K562 (cell line): ENCODE measurements at regions not wholly inside any gene's neighbourhood (a gene's known extent, or its start where the extent isn't known, plus 50 kb on each side); places are given as distances from the start of the nearest gene placed in this dataset.

Source experiments
- GABPA ChIP-seq: fragments of 200-800 bp; sonication (Bioruptor generic); conservative IDR thresholded peaks from 2 replicates; pipeline ENCODE4 v1.6.1; 2016; ENCODE audit warnings: low read depth, missing genetic modification characterization, missing compliant biosample characterization
- RFX5 ChIP-seq: IDR thresholded peaks from 2 replicates; pipeline ENCODE4 v1.6.1; 2011; ENCODE audit warnings: low read depth, mild to moderate bottlenecking, improper control_type of control experiment, low read length
- TF ChIP-seq, protein P1 (sequence below): conservative IDR thresholded peaks from 2 replicates; pipeline ENCODE4 v1.6.1; 2011; ENCODE audit warnings: low read depth, mild to moderate bottlenecking, low read length; ENCODE audit not compliant: control insufficient read depth

DNA sequence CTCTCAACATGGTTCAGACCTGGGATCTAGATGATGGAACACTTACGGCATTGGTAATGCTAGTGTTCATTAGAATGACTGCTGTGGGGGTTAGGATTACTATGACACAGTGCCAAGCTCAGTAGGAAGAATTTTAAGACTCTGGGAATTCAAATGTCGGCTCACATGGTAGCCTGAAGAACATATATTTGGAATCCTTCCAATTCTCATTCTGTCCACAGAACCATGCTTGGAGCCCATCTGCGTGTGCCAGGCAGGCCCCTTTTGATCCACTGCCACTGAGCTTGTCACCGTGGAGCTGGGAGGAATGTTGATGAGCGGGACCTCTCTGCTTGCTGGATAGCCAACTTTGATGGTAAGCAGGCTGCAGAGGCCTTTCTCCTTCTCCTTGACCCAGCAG is 322.0 kb upstream of the SOX11 start:
- TF ChIP-seq, protein P1, sequence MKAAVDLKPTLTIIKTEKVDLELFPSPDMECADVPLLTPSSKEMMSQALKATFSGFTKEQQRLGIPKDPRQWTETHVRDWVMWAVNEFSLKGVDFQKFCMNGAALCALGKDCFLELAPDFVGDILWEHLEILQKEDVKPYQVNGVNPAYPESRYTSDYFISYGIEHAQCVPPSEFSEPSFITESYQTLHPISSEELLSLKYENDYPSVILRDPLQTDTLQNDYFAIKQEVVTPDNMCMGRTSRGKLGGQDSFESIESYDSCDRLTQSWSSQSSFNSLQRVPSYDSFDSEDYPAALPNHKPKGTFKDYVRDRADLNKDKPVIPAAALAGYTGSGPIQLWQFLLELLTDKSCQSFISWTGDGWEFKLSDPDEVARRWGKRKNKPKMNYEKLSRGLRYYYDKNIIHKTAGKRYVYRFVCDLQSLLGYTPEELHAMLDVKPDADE: no peak
- TF ChIP-seq GABPA (tag) (no peak), RFX5 (no peak)
